K562 (cell line): ENCODE measurements at regions not wholly inside any gene's neighbourhood (a gene's known extent, or its start where the extent isn't known, plus 50 kb on each side); places are given as distances from the start of the nearest gene placed in this dataset.

Source experiments
- ATAC-seq: fragments of 200-7000 bp; cut with Tn5 transposase; 3 replicates; pipeline ENCODE4 v1.9.1; 2020; ENCODE audit warnings: moderate library complexity
- BruUV-seq: library from RNA; stranded (reverse); fragments of 400-500 nt; replicated peaks from 2 replicates; lab custom pipeline; 2021; lab: Mats Ljungman, UMichigan
- CTCF ChIA-PET: fragments of 300-600 bp; formaldehyde crosslinking; extraction: SDS; loops from one replicate; lab custom pipeline; 2021; ENCODE audit warnings: low intra/inter-chr PET ratio; lab: Yijun Ruan, JAX
- POLR2A ChIA-PET: fragments of 300-600, 350-650 bp; sonication (Branson Sonifier 250); formaldehyde crosslinking; extraction: SDS; loops from one replicate; lab custom pipeline; 2021; ENCODE audit warnings: antibody characterized with exemption, inconsistent platforms; lab: Yijun Ruan, JAX
- DNase-seq, 4 experiments: peaks; one replicate each; pipeline versions ENCODE4 v3.0.0 to v3.0.0-alpha.2; 2011 to 2018; ENCODE audit warnings: low spot score in 3 of 4, mixed read lengths in 3 of 4; ENCODE audit errors: extremely low read depth in 1 of 4
- FAIRE-seq: peaks from 2 replicates; lab custom pipeline; 2011; peaks lifted over from hg19 to GRCh38; lab: Jason Lieb, UNC
- H2AFZ ChIP-seq: 2 replicates; pipeline ENCODE4 v1.6.0; 2011; ENCODE audit warnings: low read depth, low read length, control low read depth, inconsistent platforms
- H3K27ac ChIP-seq: fragments of 200-600 bp; 3 replicates; pipeline ENCODE4 v1.8.0; 2011; ENCODE audit warnings: low read depth, mild to moderate bottlenecking, control low read depth, inconsistent platforms, low read length, moderate library complexity, mixed read lengths; ENCODE audit errors: extremely low read depth
- H3K27me3 ChIP-seq, 2 experiments: fragments of 300-600 bp in 1 of 2; 2 replicates in 1 of 2; 3 replicates in 1 of 2; pipeline versions ENCODE4 v1.6.0 to v1.8.0; 2011; ENCODE audit warnings: inconsistent platforms in 2 of 2, low read length in 2 of 2, mild to moderate bottlenecking in 1 of 2, mixed read lengths in 1 of 2, moderate library complexity in 1 of 2; ENCODE audit not compliant: control insufficient read depth in 2 of 2, insufficient read depth in 2 of 2
- H3K36me3 ChIP-seq: fragments of 300-600 bp; 3 replicates; pipeline ENCODE4 v1.8.0; 2011; ENCODE audit warnings: mild to moderate bottlenecking, low read length, inconsistent platforms; ENCODE audit not compliant: control insufficient read depth, insufficient read depth
- H3K4me1 ChIP-seq, 2 experiments: fragments of 200-600 bp in 1 of 2; replicated peaks in 1 of 2; 2 replicates in 1 of 2; 3 replicates in 1 of 2; pipeline versions ENCODE4 v1.5.1 to v1.8.0; 2011; ENCODE audit warnings: inconsistent platforms in 2 of 2, low read length in 2 of 2, mild to moderate bottlenecking in 1 of 2, mixed read lengths in 1 of 2, moderate library complexity in 1 of 2; ENCODE audit not compliant: control insufficient read depth in 2 of 2, insufficient read depth in 2 of 2
- H3K4me2 ChIP-seq: 2 replicates; pipeline ENCODE4 v1.6.1; 2011; ENCODE audit warnings: low read length, control low read depth, inconsistent platforms, mixed read lengths; ENCODE audit not compliant: insufficient read depth
- H3K4me3 ChIP-seq: fragments of 200-600 bp; sonication (generic), shearing (Covaris generic); 2 replicates; pipeline ENCODE4 v1.5.1; 2016; ENCODE audit warnings: control low read depth, inconsistent platforms
- H3K79me2 ChIP-seq: fragments of 200-600 bp; 3 replicates; pipeline ENCODE4 v1.8.0; 2011; ENCODE audit warnings: low read length, inconsistent platforms; ENCODE audit not compliant: control insufficient read depth, insufficient read depth
- H3K9ac ChIP-seq, 2 experiments: 2 replicates each; pipeline versions ENCODE4 v1.6.0 to v1.6.1; 2011; ENCODE audit warnings: low read depth in 2 of 2, low read length in 2 of 2, control low read depth in 1 of 2, inconsistent platforms in 1 of 2, mild to moderate bottlenecking in 1 of 2, mixed read lengths in 1 of 2; ENCODE audit not compliant: insufficient read depth in 1 of 2
- H3K9me1 ChIP-seq: one replicate; pipeline ENCODE4 v1.6.0; 2011; ENCODE audit warnings: inconsistent platforms, mild to moderate bottlenecking, low read length, moderate library complexity; ENCODE audit not compliant: control insufficient read depth, insufficient read depth
- H3K9me3 ChIP-seq: replicated peaks from 2 replicates; pipeline ENCODE4 v1.5.1; 2011; ENCODE audit warnings: low read depth, low read length, inconsistent platforms; ENCODE audit not compliant: control insufficient read depth, insufficient read depth
- H4K20me1 ChIP-seq: replicated peaks from 2 replicates; pipeline ENCODE4 v1.6.1; 2011; ENCODE audit warnings: low read length, inconsistent platforms, mixed read lengths; ENCODE audit not compliant: control insufficient read depth, insufficient read depth
- CC2D1A ChIP-seq: fragments of 450-650 bp; IDR thresholded peaks from 2 replicates; pipeline ENCODE4 v1.6.1; 2017; ENCODE audit warnings: mild to moderate bottlenecking
- CREBBP ChIP-seq: IDR thresholded peaks from one replicate; pipeline ENCODE4 v1.6.1; 2012; ENCODE audit warnings: low read depth, mild to moderate bottlenecking, control low read depth, inconsistent platforms, low read length
- DDX20 ChIP-seq: fragments of 450-650 bp; IDR thresholded peaks from 2 replicates; pipeline ENCODE4 v1.6.1; 2016; ENCODE audit warnings: missing genetic modification characterization, low read depth, mild to moderate bottlenecking, missing compliant biosample characterization, moderate library complexity
- EHMT2 ChIP-seq: fragments of 450-650 bp; IDR thresholded peaks from 2 replicates; pipeline ENCODE4 v1.6.1; 2018; ENCODE audit warnings: antibody characterized with exemption
- FOXJ3 ChIP-seq: sonication (generic); formaldehyde crosslinking; IDR thresholded peaks from 2 replicates; pipeline ENCODE4 v1.4.0; 2020; ENCODE audit warnings: mild to moderate bottlenecking, missing genetic modification reagents
- GMEB1 ChIP-seq: fragments of 250-450 bp; sonication (Bioruptor Pico); IDR thresholded peaks from 2 replicates; pipeline ENCODE4 v1.4.0; 2020; ENCODE audit warnings: mild to moderate bottlenecking
- HDAC3 ChIP-seq: fragments of 450-650 bp; IDR thresholded peaks from 2 replicates; pipeline ENCODE4 v1.6.1; 2018; ENCODE audit warnings: borderline replicate concordance, mild to moderate bottlenecking, moderate library complexity; ENCODE audit not compliant: partially characterized antibody
- NCOA6 ChIP-seq: fragments of 450-650 bp; IDR thresholded peaks from 2 replicates; pipeline ENCODE4 v1.6.1; 2017; ENCODE audit warnings: mild to moderate bottlenecking
- PURB ChIP-seq: sonication (generic); formaldehyde crosslinking; IDR thresholded peaks from 2 replicates; pipeline ENCODE4 v1.9.0; 2021; ENCODE audit warnings: low read depth, mild to moderate bottlenecking, missing genetic modification reagents
- RCOR1 ChIP-seq, 2 experiments: IDR thresholded peaks; 2 replicates each; pipeline ENCODE4 v1.6.1; 2012; ENCODE audit warnings: low read depth in 2 of 2, low read length in 2 of 2, borderline replicate concordance in 1 of 2, improper control_type of control experiment in 1 of 2
- RFX7 ChIP-seq: fragments of 250-450 bp; sonication (Bioruptor Pico); IDR thresholded peaks from 2 replicates; pipeline ENCODE4 v1.5.1; 2021; ENCODE audit warnings: mild to moderate bottlenecking
- SMARCE1 ChIP-seq: fragments of 450-650 bp; IDR thresholded peaks from 2 replicates; pipeline ENCODE4 v1.7.1; 2016; ENCODE audit warnings: mild to moderate bottlenecking
- STAT5B ChIP-seq: fragments of 250-450 bp; sonication (Bioruptor Pico); IDR thresholded peaks from 2 replicates; pipeline ENCODE4 v1.8.0; 2021; ENCODE audit warnings: mild to moderate bottlenecking, inconsistent platforms
- TCF3 ChIP-seq: sonication (generic); formaldehyde crosslinking; IDR thresholded peaks from 2 replicates; pipeline ENCODE4 v1.4.0; 2020; ENCODE audit warnings: mild to moderate bottlenecking, missing genetic modification reagents
- ZFX ChIP-seq: sonication (generic); formaldehyde crosslinking; IDR thresholded peaks from 2 replicates; pipeline ENCODE4 v1.8.0; 2022; ENCODE audit warnings: mild to moderate bottlenecking, missing genetic modification reagents, moderate library complexity
- ZNF175 ChIP-seq: fragments of 200-800 bp; sonication (Bioruptor generic); IDR thresholded peaks from 2 replicates; pipeline ENCODE4 v1.6.1; 2016; ENCODE audit warnings: low read depth, mild to moderate bottlenecking, missing genetic modification characterization, missing compliant biosample characterization
- ZNF212 ChIP-seq: fragments of 450-650 bp; formaldehyde crosslinking; IDR thresholded peaks from 2 replicates; pipeline ENCODE4 v1.4.0; 2020; ENCODE audit warnings: mild to moderate bottlenecking
- ZNF311 ChIP-seq: fragments of 250-450 bp; sonication (Bioruptor Pico); IDR thresholded peaks from 2 replicates; pipeline ENCODE4 v1.4.0; 2020; ENCODE audit warnings: mild to moderate bottlenecking, moderate library complexity
- in situ Hi-C: fragments of 300-500 bp; cut with MboI; formaldehyde crosslinking; loops from 4 replicates; pipeline ENCODE4 v1.15.0; 2018; ENCODE audit warnings: inconsistent platforms, mixed read lengths
- intact Hi-C: fragments of 100-400 bp; cut with micrococcal nuclease; formaldehyde crosslinking; loops from 2 replicates; pipeline ENCODE4 v1.14.2; 2022
- TF ChIP-seq, protein P1 (sequence below): fragments of 450-650 bp; conservative IDR thresholded peaks from 2 replicates; pipeline ENCODE4 v1.6.1; 2016; ENCODE audit warnings: missing genetic modification characterization, low read depth, mild to moderate bottlenecking, control low read depth, missing compliant biosample characterization
- TF ChIP-seq, protein P2 (sequence below): fragments of 250-450 bp; sonication (Bioruptor Pico); IDR thresholded peaks from 2 replicates; pipeline ENCODE4 v1.8.0; 2022; ENCODE audit warnings: inconsistent platforms

DNA sequence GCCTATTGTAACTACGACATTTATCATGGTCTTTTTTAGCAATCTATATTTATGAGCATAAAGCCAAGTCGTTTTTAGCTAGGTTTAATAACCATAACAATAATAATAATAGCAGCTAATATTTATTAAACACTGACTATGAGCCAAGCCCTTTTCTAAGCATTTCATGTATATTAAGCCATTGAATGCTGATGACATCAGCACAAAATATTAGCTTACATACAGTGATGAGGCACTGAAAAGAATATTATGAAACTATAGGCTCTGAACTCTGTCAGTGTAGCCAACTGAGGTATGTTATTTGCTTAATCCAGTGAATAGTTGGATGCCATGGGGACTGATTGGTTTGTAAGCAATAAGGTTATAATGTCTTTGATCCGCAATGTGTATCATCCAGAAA lies 235.2 kb downstream of the NDFIP2 start (continued):
- TF ChIP-seq, protein P1, sequence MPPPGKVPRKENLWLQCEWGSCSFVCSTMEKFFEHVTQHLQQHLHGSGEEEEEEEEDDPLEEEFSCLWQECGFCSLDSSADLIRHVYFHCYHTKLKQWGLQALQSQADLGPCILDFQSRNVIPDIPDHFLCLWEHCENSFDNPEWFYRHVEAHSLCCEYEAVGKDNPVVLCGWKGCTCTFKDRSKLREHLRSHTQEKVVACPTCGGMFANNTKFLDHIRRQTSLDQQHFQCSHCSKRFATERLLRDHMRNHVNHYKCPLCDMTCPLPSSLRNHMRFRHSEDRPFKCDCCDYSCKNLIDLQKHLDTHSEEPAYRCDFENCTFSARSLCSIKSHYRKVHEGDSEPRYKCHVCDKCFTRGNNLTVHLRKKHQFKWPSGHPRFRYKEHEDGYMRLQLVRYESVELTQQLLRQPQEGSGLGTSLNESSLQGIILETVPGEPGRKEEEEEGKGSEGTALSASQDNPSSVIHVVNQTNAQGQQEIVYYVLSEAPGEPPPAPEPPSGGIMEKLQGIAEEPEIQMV (tag) = no peak

- no peak for DNase-seq
- Histone ChIP-seq H3K27ac (no peak overlapping the region), H3K4me3 (no peak overlapping the region), H3K4me2 (no peak overlapping the region), H3K79me2 (no peaks in the 10 kb centered on the region), H3K36me3 (no peaks in the 10 kb centered on the region), H3K9me1 (no peaks in the 10 kb centered on the region), H2AFZ (no peak overlapping the region), H3K4me1 (no peaks in the 10 kb centered on the region), H4K20me1 (no peaks in the 10 kb centered on the region), H3K9ac (no peak overlapping the region), H3K9me3 (no peaks in the 10 kb centered on the region), H3K27me3 (no peaks in the 10 kb centered on the region)
- TF ChIP-seq GMEB1 = no peak
- no peak for TF ChIP-seq NCOA6
- no peak for TF ChIP-seq HDAC3
- no peak for TF ChIP-seq CC2D1A
- no peak for TF ChIP-seq RCOR1 (IDR thresholded peaks at IDR 0.05; ENCODE audit: borderline replicate concordance in 1 of 2, low read depth in 2 of 2, low read length in 2 of 2)
- no peak for TF ChIP-seq ZNF212 (CRISPR knock-in tag)
- no peak for TF ChIP-seq EHMT2
- TF ChIP-seq, protein P2, sequence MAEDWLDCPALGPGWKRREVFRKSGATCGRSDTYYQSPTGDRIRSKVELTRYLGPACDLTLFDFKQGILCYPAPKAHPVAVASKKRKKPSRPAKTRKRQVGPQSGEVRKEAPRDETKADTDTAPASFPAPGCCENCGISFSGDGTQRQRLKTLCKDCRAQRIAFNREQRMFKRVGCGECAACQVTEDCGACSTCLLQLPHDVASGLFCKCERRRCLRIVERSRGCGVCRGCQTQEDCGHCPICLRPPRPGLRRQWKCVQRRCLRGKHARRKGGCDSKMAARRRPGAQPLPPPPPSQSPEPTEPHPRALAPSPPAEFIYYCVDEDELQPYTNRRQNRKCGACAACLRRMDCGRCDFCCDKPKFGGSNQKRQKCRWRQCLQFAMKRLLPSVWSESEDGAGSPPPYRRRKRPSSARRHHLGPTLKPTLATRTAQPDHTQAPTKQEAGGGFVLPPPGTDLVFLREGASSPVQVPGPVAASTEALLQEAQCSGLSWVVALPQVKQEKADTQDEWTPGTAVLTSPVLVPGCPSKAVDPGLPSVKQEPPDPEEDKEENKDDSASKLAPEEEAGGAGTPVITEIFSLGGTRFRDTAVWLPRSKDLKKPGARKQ = no peak
- no peak for TF ChIP-seq STAT5B (CRISPR knock-in tag)
- no peak for TF ChIP-seq ZNF311 (CRISPR knock-in tag)
- no peak for TF ChIP-seq TCF3
- TF ChIP-seq ZNF175 (CRISPR knock-in tag) = no peak
- no peak for TF ChIP-seq ZFX (CRISPR knock-in tag)
- no peak for TF ChIP-seq CREBBP
- TF ChIP-seq SMARCE1 = no peak
- TF ChIP-seq FOXJ3 (CRISPR knock-in tag) = no peak
- TF ChIP-seq PURB = no peak
- no peak for TF ChIP-seq DDX20
- TF ChIP-seq RFX7 (CRISPR knock-in tag) = no peak
- ChIA-PET POLR2A (no interaction called here), CTCF (no interaction called here)
- no peak for ATAC-seq
- FAIRE-seq = no peak
- no TSS peak for BruUV-seq
- in situ Hi-C loops (no loop called here), intact Hi-C loops (no loop called here)
These were observed 230.7 kb downstream of the NDFIP2 start for GRCh38 chr13:79711631-79712030.
